Esophagus squamous epithelium (tissue), 4 donors: ENCODE measurements at regions not wholly inside any gene's neighbourhood (a gene's known extent, or its start where the extent isn't known, plus 50 kb on each side); places are given as distances from the start of the nearest gene placed in this dataset.

Experiments
- CTCF ChIP-seq, 6 experiments: fragments of 450-650 bp in 4 of 6; fragments of 200-600 bp in 2 of 6; sonication (generic) in 2 of 6; IDR thresholded peaks; one replicate each; pipeline ENCODE4 v1.5.1; 2016 to 2019; ENCODE audit warnings: antibody characterized with exemption in 6 of 6, mild to moderate bottlenecking in 4 of 6, moderate library complexity in 4 of 6
- POLR2A ChIP-seq, 4 donors: fragments of 450-650 bp; IDR thresholded peaks; one replicate each; pipeline ENCODE4 v1.6.1; 2017; ENCODE audit warnings: antibody characterized with exemption in 4 of 4, mild to moderate bottlenecking in 4 of 4, moderate library complexity in 3 of 4

GRCh38 chr14:73795974-73796373 lies 55.7 kb upstream of the PTGR2 start:
- no peak for TF ChIP-seq CTCF (IDR thresholded peaks at IDR 0.05)
- TF ChIP-seq POLR2A (IDR thresholded peaks at IDR 0.05), result no peak
